Memory B cell (primary cell): ENCODE measurements at regions not wholly inside any gene's neighbourhood (a gene's known extent, or its start where the extent isn't known, plus 50 kb on each side); places are given as distances from the start of the nearest gene placed in this dataset.
"Not testable (repeated sequence)": the region's sequence is repeated elsewhere in the genome, so short reads cannot be mapped to it uniquely, and the experiment has no call there.

Experiments
- ATAC-seq: fragments of 150-1000 bp; cut with Tn5 transposase; 2 replicates; pipeline ENCODE4 v1.10.0; 2021; ENCODE audit warnings: low read depth, mild to moderate bottlenecking, moderate library complexity
- DNase-seq, 2 donors: peaks; one replicate each; pipeline ENCODE4 v3.0.0; 2022; ENCODE audit warnings: low spot score in 2 of 2
- H3K27ac Mint-ChIP-seq: one replicate; pipeline ENCODE4 v1.8.0; 2022; ENCODE audit warnings: mild to moderate bottlenecking, moderate library complexity, mixed read lengths
- H3K27me3 Mint-ChIP-seq: one replicate; pipeline ENCODE4 v1.8.0; 2022; ENCODE audit warnings: mixed read lengths
- H3K36me3 Mint-ChIP-seq: one replicate; pipeline ENCODE4 v1.8.0; 2022; ENCODE audit warnings: mild to moderate bottlenecking, mixed read lengths
- H3K4me1 Mint-ChIP-seq: one replicate; pipeline ENCODE4 v1.8.0; 2022; ENCODE audit warnings: mixed read lengths
- H3K4me3 Mint-ChIP-seq: one replicate; pipeline ENCODE4 v1.8.0; 2022; ENCODE audit warnings: mild to moderate bottlenecking, moderate library complexity, mixed read lengths
- H3K9me3 Mint-ChIP-seq: one replicate; pipeline ENCODE4 v1.8.0; 2022; ENCODE audit warnings: mixed read lengths

- H3K4me3 Mint-ChIP-seq, H3K27me3 Mint-ChIP-seq, DNase-seq, H3K4me1 Mint-ChIP-seq, ATAC-seq, H3K9me3 Mint-ChIP-seq, H3K27ac Mint-ChIP-seq, H3K36me3 Mint-ChIP-seq: not testable (repeated sequence)
Measured at GRCh38 chr5:90073026-90073570, 336.5 kb downstream of the CETN3 start.

GRCh38 chr5:90071656-90072055 lies 337.9 kb downstream of the CETN3 start:
- Mint-ChIP-seq H3K4me1 (no peaks in the 10 kb centered on the region), H3K27me3 (no peaks in the 10 kb centered on the region), H3K27ac (no peak overlapping the region), H3K36me3 (no peaks in the 10 kb centered on the region), H3K9me3 (no peaks in the 10 kb centered on the region), H3K4me3 (no peak overlapping the region)
- ATAC-seq (no peak), DNase-seq (no peak)

GRCh38 chr5:90071066-90071465 lies 338.5 kb downstream of the CETN3 start:
- no peak overlapping the region for H3K4me3 Mint-ChIP-seq
- no peak for DNase-seq

GRCh38 chr5:90066920-90067319 lies 342.6 kb downstream of the CETN3 start:
- H3K9me3 Mint-ChIP-seq: peaks cover 4% of the 10 kb centered on the region
- no peaks in the 10 kb centered on the region for H3K36me3 Mint-ChIP-seq
- no peaks in the 10 kb centered on the region for H3K27me3 Mint-ChIP-seq
- ATAC-seq: no peak
- no peaks in the 10 kb centered on the region for H3K4me1 Mint-ChIP-seq
- no peak for DNase-seq
- no peak overlapping the region for H3K4me3 Mint-ChIP-seq
- no peak overlapping the region for H3K27ac Mint-ChIP-seq

More at GRCh38 chr5:90071066-90071465, 338.5 kb downstream of the CETN3 start:
- Mint-ChIP-seq H3K36me3 (no peaks in the 10 kb centered on the region), H3K4me1 (no peaks in the 10 kb centered on the region), H3K9me3 (peaks cover 3% of the 10 kb centered on the region), H3K27me3 (no peaks in the 10 kb centered on the region), H3K27ac (no peak overlapping the region)
- ATAC-seq: no peak

- Mint-ChIP-seq H3K9me3 (no peaks in the 10 kb centered on the region), H3K4me1 (no peaks in the 10 kb centered on the region), H3K27me3 (no peaks in the 10 kb centered on the region), H3K36me3 (no peaks in the 10 kb centered on the region), H3K4me3 (no peak overlapping the region), H3K27ac (no peak overlapping the region)
- DNase-seq (no peak), ATAC-seq (no peak)
Measured at GRCh38 chr5:90056911-90057705, 352.4 kb downstream of the CETN3 start.

GRCh38 chr5:90055831-90056328 lies 353.7 kb downstream of the CETN3 start:
- Mint-ChIP-seq H3K4me1 (no peaks in the 10 kb centered on the region), H3K4me3 (no peak overlapping the region), H3K27me3 (no peaks in the 10 kb centered on the region), H3K27ac (no peak overlapping the region), H3K9me3 (no peaks in the 10 kb centered on the region), H3K36me3 (no peaks in the 10 kb centered on the region)
- no peak for DNase-seq
- ATAC-seq: no peak

- no peaks in the 10 kb centered on the region for H3K27me3 Mint-ChIP-seq
- H3K9me3 Mint-ChIP-seq: no peaks in the 10 kb centered on the region
- H3K36me3 Mint-ChIP-seq: no peaks in the 10 kb centered on the region
- H3K4me3 Mint-ChIP-seq: no peak overlapping the region
- H3K27ac Mint-ChIP-seq: no peak overlapping the region
- H3K4me1 Mint-ChIP-seq: no peaks in the 10 kb centered on the region
- ATAC-seq: no peak
- no peak for DNase-seq
Measured at GRCh38 chr5:90054612-90055011, 354.9 kb downstream of the CETN3 start.

- no peak overlapping the region for H3K4me3 Mint-ChIP-seq
- H3K9me3 Mint-ChIP-seq: peaks cover 2% of the 10 kb centered on the region
- DNase-seq (no peak), ATAC-seq (no peak)
- H3K27ac Mint-ChIP-seq: no peak overlapping the region
- no peaks in the 10 kb centered on the region for H3K4me1 Mint-ChIP-seq
- peaks cover 2% of the 10 kb centered on the region for H3K27me3 Mint-ChIP-seq
- H3K36me3 Mint-ChIP-seq: no peaks in the 10 kb centered on the region
Measured at GRCh38 chr5:90051756-90052155, 357.8 kb downstream of the CETN3 start.

- DNase-seq (no peak), ATAC-seq (no peak)
- Mint-ChIP-seq H3K4me3 (no peak overlapping the region), H3K27me3 (peaks cover 2% of the 10 kb centered on the region), H3K27ac (no peak overlapping the region), H3K36me3 (no peaks in the 10 kb centered on the region), H3K9me3 (peaks cover 2% of the 10 kb centered on the region), H3K4me1 (no peaks in the 10 kb centered on the region)
Measured at GRCh38 chr5:90050103-90050502, 359.5 kb downstream of the CETN3 start.

- DNase-seq (no peak), ATAC-seq (no peak)
- peaks cover 2% of the 10 kb centered on the region for H3K27me3 Mint-ChIP-seq
- H3K4me3 Mint-ChIP-seq: no peak overlapping the region
- H3K36me3 Mint-ChIP-seq: no peaks in the 10 kb centered on the region
- peaks cover 5% of the 10 kb centered on the region for H3K9me3 Mint-ChIP-seq
- H3K27ac Mint-ChIP-seq: no peak overlapping the region
- H3K4me1 Mint-ChIP-seq: no peaks in the 10 kb centered on the region
Measured at GRCh38 chr5:90047113-90047512, 362.4 kb downstream of the CETN3 start.

- not testable (repeated sequence) for H3K27ac Mint-ChIP-seq, H3K27me3 Mint-ChIP-seq, H3K4me1 Mint-ChIP-seq, H3K36me3 Mint-ChIP-seq, H3K9me3 Mint-ChIP-seq, ATAC-seq, H3K4me3 Mint-ChIP-seq, DNase-seq
Measured at GRCh38 chr5:90040082-90040481, 369.5 kb downstream of the CETN3 start.

- Mint-ChIP-seq H3K27me3 (no peaks in the 10 kb centered on the region), H3K36me3 (peaks cover 3% of the 10 kb centered on the region), H3K4me1 (no peaks in the 10 kb centered on the region), H3K9me3 (peaks cover 19% of the 10 kb centered on the region), H3K4me3 (no peak overlapping the region), H3K27ac (no peak overlapping the region)
- ATAC-seq (no peak), DNase-seq (no peak)
Measured at GRCh38 chr5:90037646-90038045, 371.9 kb downstream of the CETN3 start.

GRCh38 chr5:90022711-90023053 lies 386.9 kb downstream of the CETN3 start:
- ATAC-seq (no peak), DNase-seq (no peak)
- no peak overlapping the region for H3K27ac Mint-ChIP-seq
- no peaks in the 10 kb centered on the region for H3K27me3 Mint-ChIP-seq
- peaks cover 6% of the 10 kb centered on the region for H3K4me1 Mint-ChIP-seq
- H3K4me3 Mint-ChIP-seq: no peak overlapping the region
- H3K36me3 Mint-ChIP-seq: no peaks in the 10 kb centered on the region
- no peaks in the 10 kb centered on the region for H3K9me3 Mint-ChIP-seq

- no peak overlapping the region for H3K27ac Mint-ChIP-seq
- no peak overlapping the region for H3K4me3 Mint-ChIP-seq
- peaks cover 6% of the 10 kb centered on the region for H3K4me1 Mint-ChIP-seq
- no peak for DNase-seq
- H3K9me3 Mint-ChIP-seq: no peaks in the 10 kb centered on the region
- H3K27me3 Mint-ChIP-seq: no peaks in the 10 kb centered on the region
- no peaks in the 10 kb centered on the region for H3K36me3 Mint-ChIP-seq
- ATAC-seq: no peak
Measured at GRCh38 chr5:90022002-90022710, 387.4 kb downstream of the CETN3 start.
